ENCODE measurements at regions not wholly inside any gene's neighbourhood (a gene's known extent, or its start where the extent isn't known, plus 50 kb on each side); places are given as distances from the start of the nearest gene placed in this dataset.

DNA sequence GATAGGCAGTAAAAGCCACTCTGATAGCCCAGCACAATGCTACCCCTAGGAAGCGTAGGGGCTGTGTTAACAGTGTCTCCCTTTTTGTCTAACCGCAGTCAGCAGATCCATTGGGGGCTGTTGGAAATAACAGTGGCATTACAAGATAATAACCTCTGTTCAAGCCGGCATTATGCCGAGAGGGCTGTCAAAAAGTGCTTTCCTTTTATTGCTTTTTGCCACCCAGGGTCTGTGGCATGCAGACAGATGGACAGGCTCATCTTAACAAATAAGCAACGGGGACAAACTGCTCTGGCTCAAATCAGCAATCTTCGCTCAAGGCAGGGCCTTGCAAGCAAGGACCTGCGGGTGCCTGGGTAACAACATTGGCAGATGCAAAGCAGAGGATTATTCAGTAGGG lies 123.3 kb downstream of the TLR4 start:
- Histone ChIP-seq H3K27ac (ENCODE audit: extremely low read depth, low read depth, low read length) (no peak overlapping the region), H3K9me3 (ENCODE audit: control insufficient read depth, insufficient read depth, low read depth, low read length) (no peaks in the 10 kb centered on the region), H3K36me3 (ENCODE audit: control insufficient read depth in 2 of 2, insufficient read depth in 1 of 2, low read length in 2 of 2) (no peaks in the 10 kb centered on the region), H3K4me1 (ENCODE audit: control insufficient read depth, insufficient read depth, low read length) (no peaks in the 10 kb centered on the region), H3K4me3 (ENCODE audit: low read depth, low read length) (no peak overlapping the region)
- CTCF ChIA-PET = interaction anchor here (0.6 kb wide), 1 partner anchor 254 kb away, joined by 3 read pairs; no protein-coding TSS in a partner anchor
- POLR2A ChIA-PET = no interaction called here
- no peak for TF ChIP-seq ZNF239 (tag by site-specific recombination; IDR thresholded peaks at IDR 0.05)
- no peak for TF ChIP-seq ZNF501 (tag by site-specific recombination; IDR thresholded peaks at IDR 0.05)
- no peak for TF ChIP-seq ZSCAN30 (tag by site-specific recombination; IDR thresholded peaks at IDR 0.05)
- TF ChIP-seq BCL11B (tag by site-specific recombination; IDR thresholded peaks at IDR 0.05; ENCODE audit: low read depth) = no peak

DNA sequence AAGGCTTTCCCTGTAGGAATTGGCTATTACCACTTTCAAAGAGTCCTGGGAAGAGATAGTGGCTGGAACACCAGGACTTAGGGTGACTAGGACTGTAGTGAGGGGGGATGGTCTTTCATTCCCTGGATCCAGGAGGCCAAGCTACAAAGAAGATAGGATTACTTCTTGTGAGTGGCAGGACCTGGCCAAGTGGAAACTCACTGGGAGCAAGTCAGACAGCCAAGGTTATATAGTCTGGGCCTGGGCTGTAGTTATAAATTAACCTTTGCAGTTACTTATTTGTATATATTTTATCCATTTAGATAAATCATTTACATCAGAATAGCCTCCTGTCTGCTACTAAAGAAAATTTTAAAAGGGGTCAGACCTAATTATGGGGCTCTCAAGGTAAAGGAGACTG lies 124.3 kb downstream of the TLR4 start:
- ChIA-PET CTCF (no interaction called here), POLR2A (no interaction called here)
- Histone ChIP-seq H3K4me3 (ENCODE audit: low read depth, low read length) (no peak overlapping the region), H3K27ac (ENCODE audit: extremely low read depth, low read depth, low read length) (no peak overlapping the region), H3K9me3 (ENCODE audit: control insufficient read depth, insufficient read depth, low read depth, low read length) (no peaks in the 10 kb centered on the region), H3K4me1 (ENCODE audit: control insufficient read depth, insufficient read depth, low read length) (no peaks in the 10 kb centered on the region), H3K36me3 (ENCODE audit: control insufficient read depth in 2 of 2, insufficient read depth in 1 of 2, low read length in 2 of 2) (no peaks in the 10 kb centered on the region)
- no peak for TF ChIP-seq SALL2 (tag by site-specific recombination; IDR thresholded peaks at IDR 0.05; ENCODE audit: borderline replicate concordance)
- TF ChIP-seq ZNF398 (tag by site-specific recombination; IDR thresholded peaks at IDR 0.05) = no peak
- TF ChIP-seq ZNF514 (tag by site-specific recombination; IDR thresholded peaks at IDR 0.05) = no peak
- TF ChIP-seq ZNF791 (tag by site-specific recombination; IDR thresholded peaks at IDR 0.05) = no peak
- no peak for TF ChIP-seq ZNF704 (tag by site-specific recombination; IDR thresholded peaks at IDR 0.05)
- TF ChIP-seq ZNF174 (tag by site-specific recombination; IDR thresholded peaks at IDR 0.05) = no peak
- TF ChIP-seq ZNF837 (tag by site-specific recombination; IDR thresholded peaks at IDR 0.05) = no peak

GRCh38 chr9:117835798-117836197 lies 131.6 kb downstream of the TLR4 start:
- no peaks in the 10 kb centered on the region for H3K36me3 ChIP-seq (ENCODE audit: control insufficient read depth in 2 of 2, insufficient read depth in 1 of 2, low read length in 2 of 2)
- no peak overlapping the region for H3K27ac ChIP-seq (ENCODE audit: extremely low read depth, low read depth, low read length)
- no peak overlapping the region for H3K4me3 ChIP-seq (ENCODE audit: low read depth, low read length)
- H3K9me3 ChIP-seq (ENCODE audit: control insufficient read depth, insufficient read depth, low read depth, low read length) = no peaks in the 10 kb centered on the region
- no peaks in the 10 kb centered on the region for H3K4me1 ChIP-seq (ENCODE audit: control insufficient read depth, insufficient read depth, low read length)
- ChIA-PET CTCF (no interaction called here), POLR2A (no interaction called here)
- TF ChIP-seq ZNF677 (tag by site-specific recombination; IDR thresholded peaks at IDR 0.05) (no peak), ZNF148 (tag by site-specific recombination; IDR thresholded peaks at IDR 0.05; ENCODE audit: borderline replicate concordance) (no peak), EGR2 (tag by site-specific recombination; IDR thresholded peaks at IDR 0.05; ENCODE audit: low read depth) (no peak), HOXC10 (CRISPR knock-in tag; IDR thresholded peaks at IDR 0.05) (no peak), ZBTB17 (tag by site-specific recombination; IDR thresholded peaks at IDR 0.05) (no peak), ZNF596 (tag by site-specific recombination; IDR thresholded peaks at IDR 0.05) (no peak), GLI4 (tag by site-specific recombination; IDR thresholded peaks at IDR 0.05) (no peak), ZNF302 (tag by site-specific recombination; IDR thresholded peaks at IDR 0.05; ENCODE audit: low read depth) (no peak), ZNF398 (tag by site-specific recombination; IDR thresholded peaks at IDR 0.05) (no peak), ZNF221 (tag by site-specific recombination; IDR thresholded peaks at IDR 0.05; ENCODE audit: borderline replicate concordance) (no peak)
- TF ChIP-seq, protein P1, sequence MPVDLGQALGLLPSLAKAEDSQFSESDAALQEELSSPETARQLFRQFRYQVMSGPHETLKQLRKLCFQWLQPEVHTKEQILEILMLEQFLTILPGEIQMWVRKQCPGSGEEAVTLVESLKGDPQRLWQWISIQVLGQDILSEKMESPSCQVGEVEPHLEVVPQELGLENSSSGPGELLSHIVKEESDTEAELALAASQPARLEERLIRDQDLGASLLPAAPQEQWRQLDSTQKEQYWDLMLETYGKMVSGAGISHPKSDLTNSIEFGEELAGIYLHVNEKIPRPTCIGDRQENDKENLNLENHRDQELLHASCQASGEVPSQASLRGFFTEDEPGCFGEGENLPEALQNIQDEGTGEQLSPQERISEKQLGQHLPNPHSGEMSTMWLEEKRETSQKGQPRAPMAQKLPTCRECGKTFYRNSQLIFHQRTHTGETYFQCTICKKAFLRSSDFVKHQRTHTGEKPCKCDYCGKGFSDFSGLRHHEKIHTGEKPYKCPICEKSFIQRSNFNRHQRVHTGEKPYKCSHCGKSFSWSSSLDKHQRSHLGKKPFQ (tag by site-specific recombination; IDR thresholded peaks at IDR 0.05) = no peak
- TF ChIP-seq, protein P2, sequence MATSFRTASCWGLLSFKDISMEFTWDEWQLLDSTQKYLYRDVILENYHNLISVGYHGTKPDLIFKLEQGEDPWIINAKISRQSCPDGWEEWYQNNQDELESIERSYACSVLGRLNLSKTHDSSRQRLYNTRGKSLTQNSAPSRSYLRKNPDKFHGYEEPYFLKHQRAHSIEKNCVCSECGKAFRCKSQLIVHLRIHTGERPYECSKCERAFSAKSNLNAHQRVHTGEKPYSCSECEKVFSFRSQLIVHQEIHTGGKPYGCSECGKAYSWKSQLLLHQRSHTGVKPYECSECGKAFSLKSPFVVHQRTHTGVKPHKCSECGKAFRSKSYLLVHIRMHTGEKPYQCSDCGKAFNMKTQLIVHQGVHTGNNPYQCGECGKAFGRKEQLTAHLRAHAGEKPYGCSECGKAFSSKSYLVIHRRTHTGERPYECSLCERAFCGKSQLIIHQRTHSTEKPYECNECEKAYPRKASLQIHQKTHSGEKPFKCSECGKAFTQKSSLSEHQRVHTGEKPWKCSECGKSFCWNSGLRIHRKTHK (tag by site-specific recombination; IDR thresholded peaks at IDR 0.05) = no peak

Data from HEK293 (cell line).